ENCODE measurements at regions not wholly inside any gene's neighbourhood (a gene's known extent, or its start where the extent isn't known, plus 50 kb on each side); places are given as distances from the start of the nearest gene placed in this dataset.

- DNase-seq (ENCODE audit: extremely low spot score), result no peak
- ChIA-PET CTCF (no interaction called here), POLR2A (no interaction called here)
- TF ChIP-seq CTCF (IDR thresholded peaks at IDR 0.05; ENCODE audit: control extremely low read depth, extremely low read depth, low read depth, missing control alignments), result no peak
These were observed 324.2 kb upstream of the AADAT start for GRCh38 chr4:170413951-170414350.

- POLR2A ChIA-PET, result interaction anchor here (0.7 kb wide), 1 partner anchor 141 kb away, joined by 3 read pairs; no protein-coding TSS in a partner anchor
- no peak for DNase-seq (ENCODE audit: extremely low spot score)
- CTCF ChIA-PET, result no interaction called here
- TF ChIP-seq CTCF (IDR thresholded peaks at IDR 0.05; ENCODE audit: control extremely low read depth, extremely low read depth, low read depth, missing control alignments), result no peak
These were observed 310.6 kb upstream of the AADAT start for GRCh38 chr4:170400361-170400760.

- ChIA-PET POLR2A (interaction anchor here (0.7 kb wide), 1 partner anchor 140 kb away, joined by 3 read pairs; no protein-coding TSS in a partner anchor), CTCF (no interaction called here)
- no peak for DNase-seq (ENCODE audit: extremely low spot score)
- TF ChIP-seq CTCF (IDR thresholded peaks at IDR 0.05; ENCODE audit: control extremely low read depth, extremely low read depth, low read depth, missing control alignments), result no peak
These were observed 310.0 kb upstream of the AADAT start for GRCh38 chr4:170399581-170400293.

- DNase-seq (ENCODE audit: extremely low spot score), result no peak
- POLR2A ChIA-PET, result no interaction called here
- no peak for TF ChIP-seq CTCF (IDR thresholded peaks at IDR 0.05; ENCODE audit: control extremely low read depth, extremely low read depth, low read depth, missing control alignments)
- CTCF ChIA-PET, result no interaction called here
These were observed 308.5 kb upstream of the AADAT start for GRCh38 chr4:170398218-170398617.

- ChIA-PET CTCF (interaction anchor here (1.1 kb wide), 1 partner anchor 9 kb away, joined by 3 read pairs; no protein-coding TSS in a partner anchor), POLR2A (no interaction called here)
- TF ChIP-seq CTCF (IDR thresholded peaks at IDR 0.05; ENCODE audit: control extremely low read depth, extremely low read depth, low read depth, missing control alignments), result no peak
- no peak for DNase-seq (ENCODE audit: extremely low spot score)
These were observed 306.0 kb upstream of the AADAT start for GRCh38 chr4:170395773-170396172.

- POLR2A ChIA-PET, result no interaction called here
- CTCF ChIA-PET, result interaction anchor here (1.1 kb wide), 1 partner anchor 132 kb away, joined by 4 read pairs; no protein-coding TSS in a partner anchor
- no peak for TF ChIP-seq CTCF (IDR thresholded peaks at IDR 0.05; ENCODE audit: control extremely low read depth, extremely low read depth, low read depth, missing control alignments)
- DNase-seq (ENCODE audit: extremely low spot score), result no peak
These were observed 301.4 kb upstream of the AADAT start for GRCh38 chr4:170391066-170391740.

All from GM10248 (cell line).